ENCODE measurements at regions not wholly inside any gene's neighbourhood (a gene's known extent, or its start where the extent isn't known, plus 50 kb on each side); places are given as distances from the start of the nearest gene placed in this dataset.
"Not testable (repeated sequence)": the region's sequence is repeated elsewhere in the genome, so short reads cannot be mapped to it uniquely, and the experiment has no call there.

GRCh38 chrX:7500386-7500785 is 342.6 kb upstream of the VCX start:
- H3K27me3 ChIP-seq, result no peaks in the 10 kb centered on the region
- H3K9me3 ChIP-seq, result no peaks in the 10 kb centered on the region
- no peak overlapping the region for H3K4me3 ChIP-seq
- no peak for DNase-seq
- 78 to 80% methylated on average over 3 of the region's 3 CpGs for WGBS, 2 donors
- H3K4me1 ChIP-seq, result no peaks in the 10 kb centered on the region
- intact Hi-C loops (cut with DNase I; ENCODE audit: low total_unique reads), result no loop called here
- TF ChIP-seq CTCF (IDR thresholded peaks at IDR 0.05) (no peak), POLR2A (IDR thresholded peaks at IDR 0.05) (no peak)
- no peaks in the 10 kb centered on the region for H3K36me3 ChIP-seq (ENCODE audit: low read depth, missing control alignments)
- H3K27ac ChIP-seq, result no peak overlapping the region

GRCh38 chrX:7486505-7486904 is 338.6 kb upstream of the PUDP start:
- WGBS, 2 donors, result 44 to 47% methylated on average over 3 of the region's 3 CpGs
- no peaks in the 10 kb centered on the region for H3K27me3 ChIP-seq
- H3K27ac ChIP-seq, result no peak overlapping the region
- H3K4me3 ChIP-seq, result no peak overlapping the region
- intact Hi-C loops (cut with DNase I; ENCODE audit: low total_unique reads), result no loop called here
- no peaks in the 10 kb centered on the region for H3K4me1 ChIP-seq
- DNase-seq, result no peak
- TF ChIP-seq POLR2A (IDR thresholded peaks at IDR 0.05) (no peak), CTCF (IDR thresholded peaks at IDR 0.05) (no peak)
- no peaks in the 10 kb centered on the region for H3K36me3 ChIP-seq (ENCODE audit: low read depth, missing control alignments)
- no peaks in the 10 kb centered on the region for H3K9me3 ChIP-seq

- DNase-seq, result no peak
- Histone ChIP-seq H3K4me3 (no peak overlapping the region), H3K4me1 (no peaks in the 10 kb centered on the region), H3K9me3 (no peaks in the 10 kb centered on the region), H3K27ac (no peak overlapping the region), H3K36me3 (ENCODE audit: low read depth, missing control alignments) (no peaks in the 10 kb centered on the region), H3K27me3 (no peaks in the 10 kb centered on the region)
- intact Hi-C loops (cut with DNase I; ENCODE audit: low total_unique reads), result no loop called here
- no peak for TF ChIP-seq CTCF (IDR thresholded peaks at IDR 0.05)
- TF ChIP-seq POLR2A (IDR thresholded peaks at IDR 0.05), result no peak
- WGBS, 2 donors, result 86 to 89% methylated on average over 1 of the region's 1 CpG
These were observed 337.1 kb upstream of the PUDP start for GRCh38 chrX:7485061-7485460.

DNA sequence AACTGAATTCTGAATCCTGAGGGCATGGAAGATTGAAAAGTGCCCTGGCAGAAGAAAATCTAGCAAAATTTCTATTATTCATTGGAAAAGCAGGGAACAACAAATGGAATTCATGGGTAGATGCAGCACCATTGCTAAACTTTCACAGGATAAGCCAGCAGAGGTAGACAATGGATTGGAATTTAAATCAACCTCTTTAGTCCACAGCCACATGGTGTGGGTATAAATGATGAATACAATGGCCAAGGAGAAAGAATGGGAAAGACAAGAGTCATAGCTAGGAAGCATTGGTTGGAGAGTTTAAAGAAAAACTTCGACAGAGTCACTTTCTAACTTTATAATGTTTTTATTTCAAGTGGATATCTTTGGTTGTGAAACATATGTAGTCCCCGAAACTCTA is 332.8 kb upstream of the PUDP start:
- no peaks in the 10 kb centered on the region for H3K27me3 ChIP-seq
- no peak overlapping the region for H3K4me3 ChIP-seq
- intact Hi-C loops (cut with DNase I; ENCODE audit: low total_unique reads), result no loop called here
- H3K9me3 ChIP-seq, result no peaks in the 10 kb centered on the region
- no peaks in the 10 kb centered on the region for H3K36me3 ChIP-seq (ENCODE audit: low read depth, missing control alignments)
- DNase-seq, result no peak
- 80 to 83% methylated on average over 2 of the region's 2 CpGs for WGBS, 2 donors
- H3K4me1 ChIP-seq, result no peaks in the 10 kb centered on the region
- TF ChIP-seq POLR2A (IDR thresholded peaks at IDR 0.05) (no peak), CTCF (IDR thresholded peaks at IDR 0.05) (no peak)
- no peak overlapping the region for H3K27ac ChIP-seq

DNA sequence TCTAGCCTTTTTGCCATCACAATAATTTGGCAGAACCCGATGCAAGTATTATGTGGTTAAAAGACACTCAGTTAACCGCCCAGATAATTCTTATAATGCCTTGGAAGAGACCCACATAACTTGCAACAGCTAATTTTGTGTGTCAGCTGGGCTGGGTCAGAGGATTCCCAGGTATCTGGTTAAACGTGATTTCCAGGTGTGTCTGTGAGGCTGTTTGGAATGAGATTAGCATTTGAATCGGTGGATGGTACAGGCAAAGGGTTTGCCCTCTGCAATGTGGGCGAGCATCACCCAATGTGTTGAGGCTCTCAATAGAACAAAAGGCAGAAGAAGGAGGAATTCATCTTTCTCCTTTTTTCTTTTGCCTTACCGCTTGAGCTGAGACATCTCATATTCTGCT is 314.2 kb upstream of the PUDP start:
- Histone ChIP-seq H3K36me3 (ENCODE audit: low read depth, missing control alignments) (no peaks in the 10 kb centered on the region), H3K27ac (no peak overlapping the region), H3K4me1 (no peaks in the 10 kb centered on the region), H3K9me3 (no peaks in the 10 kb centered on the region), H3K27me3 (no peaks in the 10 kb centered on the region), H3K4me3 (no peak overlapping the region)
- DNase-seq, result no peak
- TF ChIP-seq CTCF (IDR thresholded peaks at IDR 0.05) (no peak), POLR2A (IDR thresholded peaks at IDR 0.05) (no peak)
- WGBS, 2 donors, result 67 to 69% methylated on average over 6 of the region's 6 CpGs
- intact Hi-C loops (cut with DNase I; ENCODE audit: low total_unique reads), result no loop called here

GRCh38 chrX:7461051-7461450 is 313.1 kb upstream of the PUDP start:
- H3K27ac ChIP-seq; H3K9me3 ChIP-seq; intact Hi-C loops (cut with DNase I; ENCODE audit: low total_unique reads); H3K4me1 ChIP-seq; H3K4me3 ChIP-seq; H3K27me3 ChIP-seq; DNase-seq; H3K36me3 ChIP-seq (ENCODE audit: low read depth, missing control alignments): not testable (repeated sequence)
- WGBS, 2 donors, result 68 to 82% methylated on average over 2 of the region's 2 CpGs
